ENCODE measurements at regions not wholly inside any gene's neighbourhood (a gene's known extent, or its start where the extent isn't known, plus 50 kb on each side); places are given as distances from the start of the nearest gene placed in this dataset.
A peak's percentile ranks its signal among the peaks of the same experiment; 100 is the strongest.

GRCh38 chr14:66378712-66379505 lies 107.3 kb upstream of the CCDC196 start:
- DNase-seq: no peak

GRCh38 chr14:66380143-66380542 lies 106.0 kb upstream of the CCDC196 start:
- DNase-seq: no peak

GRCh38 chr14:66381755-66382154 lies 104.4 kb upstream of the CCDC196 start:
- DNase-seq: peak; percentile 17

GRCh38 chr14:66383257-66383656 lies 102.9 kb upstream of the CCDC196 start:
- DNase-seq: peak; percentile 48

- no peak for DNase-seq
Measured at GRCh38 chr14:66383771-66384170, 102.4 kb upstream of the CCDC196 start.

- DNase-seq: no peak
Measured at GRCh38 chr14:66388516-66388915, 97.7 kb upstream of the CCDC196 start.

- no peak for DNase-seq
Measured at GRCh38 chr14:66389481-66389880, 96.7 kb upstream of the CCDC196 start.

GRCh38 chr14:66395300-66395699 lies 90.9 kb upstream of the CCDC196 start:
- no peak for DNase-seq

GRCh38 chr14:66396164-66396563 lies 90.0 kb upstream of the CCDC196 start:
- DNase-seq: no peak

GRCh38 chr14:66398437-66398836 lies 87.7 kb upstream of the CCDC196 start:
- DNase-seq: no peak

GRCh38 chr14:66401449-66402095 lies 84.6 kb upstream of the CCDC196 start:
- DNase-seq: peak; percentile 91

GRCh38 chr14:66403183-66403582 lies 83.0 kb upstream of the CCDC196 start:
- peak; percentile 48 for DNase-seq

- DNase-seq: no peak
Measured at GRCh38 chr14:66404051-66404545, 82.1 kb upstream of the CCDC196 start.

- DNase-seq: no peak
Measured at GRCh38 chr14:66405158-66405557, 81.0 kb upstream of the CCDC196 start.

GRCh38 chr14:66413901-66414300 lies 72.3 kb upstream of the CCDC196 start:
- no peak for DNase-seq

- no peak for DNase-seq
Measured at GRCh38 chr14:66414511-66414910, 71.7 kb upstream of the CCDC196 start.

GRCh38 chr14:66420251-66421006 lies 65.7 kb upstream of the CCDC196 start:
- DNase-seq: no peak

GRCh38 chr14:66421990-66422946 lies 63.9 kb upstream of the CCDC196 start:
- DNase-seq: no peak

- no peak for DNase-seq
Measured at GRCh38 chr14:66425402-66425801, 60.8 kb upstream of the CCDC196 start.

GRCh38 chr14:66426451-66426850 lies 59.7 kb upstream of the CCDC196 start:
- peak; percentile 11 for DNase-seq

- DNase-seq: no peak
Measured at GRCh38 chr14:66432334-66432733, 53.8 kb upstream of the CCDC196 start.

- DNase-seq: no peak
Measured at GRCh38 chr14:66434464-66434863, 51.7 kb upstream of the CCDC196 start.
